Lower leg skin (tissue), 3 donors: ENCODE measurements at regions not wholly inside any gene's neighbourhood (a gene's known extent, or its start where the extent isn't known, plus 50 kb on each side); places are given as distances from the start of the nearest gene placed in this dataset.

ENCODE experiments used
- POLR2A ChIP-seq, 2 donors: fragments of 450-650 bp; IDR thresholded peaks; one replicate each; pipeline ENCODE4 v1.6.1; 2016 to 2017; ENCODE audit warnings: antibody characterized with exemption in 2 of 2, mild to moderate bottlenecking in 1 of 2, moderate library complexity in 1 of 2
- TF ChIP-seq, protein P1 (sequence below), 3 donors: fragments of 450-650 bp; IDR thresholded peaks; one replicate each; pipeline ENCODE4 v1.5.1; 2016; ENCODE audit warnings: antibody characterized with exemption in 3 of 3, mild to moderate bottlenecking in 3 of 3, moderate library complexity in 2 of 3

DNA sequence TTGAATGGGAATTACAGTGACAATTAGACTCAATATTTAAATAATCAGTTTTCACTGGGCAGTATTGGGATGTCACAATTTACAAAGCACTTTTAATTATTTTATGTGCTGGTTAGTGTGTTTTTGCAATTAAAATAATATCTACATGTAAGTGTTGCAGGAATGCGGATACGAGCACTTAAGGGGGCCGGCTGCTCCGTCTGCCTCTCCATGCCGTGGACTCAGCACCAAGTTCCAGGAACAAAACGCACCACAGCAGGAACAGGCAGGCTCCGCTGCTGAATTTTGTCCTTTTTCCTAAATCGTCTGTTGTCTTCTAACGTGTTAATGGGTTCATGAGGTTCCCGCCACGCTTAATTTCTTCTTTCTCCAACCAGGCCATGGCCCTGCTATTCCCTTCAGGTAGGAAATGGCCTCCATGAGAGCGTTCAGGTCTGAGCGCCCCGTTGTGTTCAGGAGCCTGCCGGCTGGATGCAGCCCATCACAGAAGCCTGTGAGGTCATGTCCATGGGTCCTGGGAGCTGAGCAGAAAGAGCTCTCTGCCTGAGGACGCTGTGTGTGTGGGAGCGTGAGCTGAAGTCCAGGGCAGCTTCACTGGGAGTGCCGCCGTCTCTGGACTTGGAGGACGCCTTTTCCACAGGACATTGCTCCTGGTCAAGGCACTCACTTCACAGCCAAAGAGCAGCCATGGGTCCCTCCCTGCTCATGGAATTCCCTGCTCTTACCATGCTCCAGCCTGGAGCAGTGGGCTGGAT is 730.3 kb downstream of the BRD1 start:
- TF ChIP-seq, protein P1, sequence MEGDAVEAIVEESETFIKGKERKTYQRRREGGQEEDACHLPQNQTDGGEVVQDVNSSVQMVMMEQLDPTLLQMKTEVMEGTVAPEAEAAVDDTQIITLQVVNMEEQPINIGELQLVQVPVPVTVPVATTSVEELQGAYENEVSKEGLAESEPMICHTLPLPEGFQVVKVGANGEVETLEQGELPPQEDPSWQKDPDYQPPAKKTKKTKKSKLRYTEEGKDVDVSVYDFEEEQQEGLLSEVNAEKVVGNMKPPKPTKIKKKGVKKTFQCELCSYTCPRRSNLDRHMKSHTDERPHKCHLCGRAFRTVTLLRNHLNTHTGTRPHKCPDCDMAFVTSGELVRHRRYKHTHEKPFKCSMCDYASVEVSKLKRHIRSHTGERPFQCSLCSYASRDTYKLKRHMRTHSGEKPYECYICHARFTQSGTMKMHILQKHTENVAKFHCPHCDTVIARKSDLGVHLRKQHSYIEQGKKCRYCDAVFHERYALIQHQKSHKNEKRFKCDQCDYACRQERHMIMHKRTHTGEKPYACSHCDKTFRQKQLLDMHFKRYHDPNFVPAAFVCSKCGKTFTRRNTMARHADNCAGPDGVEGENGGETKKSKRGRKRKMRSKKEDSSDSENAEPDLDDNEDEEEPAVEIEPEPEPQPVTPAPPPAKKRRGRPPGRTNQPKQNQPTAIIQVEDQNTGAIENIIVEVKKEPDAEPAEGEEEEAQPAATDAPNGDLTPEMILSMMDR (IDR thresholded peaks at IDR 0.05): no peak
- TF ChIP-seq POLR2A (IDR thresholded peaks at IDR 0.05): no peak
